Endothelial cell of umbilical vein (primary cell): ENCODE measurements at regions not wholly inside any gene's neighbourhood (a gene's known extent, or its start where the extent isn't known, plus 50 kb on each side); places are given as distances from the start of the nearest gene placed in this dataset.

ENCODE experiments used
- BruUV-seq: library from RNA; stranded (reverse); fragments of 400-500 nt; replicated peaks from 2 replicates; lab custom pipeline; 2021; lab: Mats Ljungman, UMichigan
- CTCF ChIA-PET: fragments of 300-600, 350-600 bp; sonication (Branson Sonifier 250); formaldehyde crosslinking; loops from one replicate; lab custom pipeline; 2021; ENCODE audit warnings: antibody characterized with exemption, inconsistent platforms; lab: Charles Lee
- POLR2A ChIA-PET: fragments of 300-600, 350-600 bp; sonication (Branson Sonifier 250); formaldehyde crosslinking; loops from one replicate; lab custom pipeline; 2021; ENCODE audit warnings: antibody characterized with exemption, inconsistent platforms; lab: Charles Lee
- DNase-seq: peaks from one replicate; pipeline ENCODE4 v3.0.0-alpha.2; 2011; ENCODE audit warnings: low read depth, low spot score
- FAIRE-seq: peaks from 2 replicates; lab custom pipeline; 2011; peaks lifted over from hg19 to GRCh38; lab: Jason Lieb, UNC
- H2AFZ ChIP-seq: 2 replicates; pipeline ENCODE4 v1.6.0; 2012; ENCODE audit warnings: low read depth, low read length, control low read depth, inconsistent platforms
- H3K27ac ChIP-seq: 2 replicates; pipeline ENCODE4 v1.5.1; 2011; ENCODE audit warnings: low read depth, mild to moderate bottlenecking, control low read depth, low read length, moderate library complexity; ENCODE audit not compliant: insufficient read depth
- H3K27me3 ChIP-seq, 2 experiments: 2 replicates each; pipeline versions ENCODE4 v1.6.0 to v1.6.1; 2011; ENCODE audit warnings: low read length in 2 of 2, mixed read lengths in 1 of 2; ENCODE audit not compliant: control insufficient read depth in 2 of 2, insufficient read depth in 2 of 2
- H3K36me3 ChIP-seq, 2 experiments: 2 replicates in 1 of 2; 3 replicates in 1 of 2; pipeline ENCODE4 v1.5.1; 2011; ENCODE audit warnings: low read length in 2 of 2, mild to moderate bottlenecking in 1 of 2, moderate library complexity in 1 of 2; ENCODE audit not compliant: control insufficient read depth in 2 of 2, insufficient read depth in 2 of 2; ENCODE audit errors: extremely low read depth in 1 of 2
- H3K4me1 ChIP-seq: 3 replicates; pipeline ENCODE4 v1.5.1; 2011; ENCODE audit warnings: mild to moderate bottlenecking, low read length; ENCODE audit not compliant: control insufficient read depth, insufficient read depth; ENCODE audit errors: extremely low read depth
- H3K4me2 ChIP-seq: 2 replicates; pipeline ENCODE4 v1.6.1; 2011; ENCODE audit warnings: low read length, control low read depth, mixed read lengths; ENCODE audit not compliant: insufficient read depth
- H3K4me3 ChIP-seq, 3 experiments: fragments of 200-600 bp in 1 of 3; sonication (generic), shearing (Covaris generic) in 1 of 3; replicated peaks in 1 of 3; 2 replicates each; pipeline ENCODE4 v1.5.1; 2011 to 2016; ENCODE audit warnings: control low read depth in 3 of 3, low read length in 3 of 3, mild to moderate bottlenecking in 2 of 3, inconsistent platforms in 1 of 3, low read depth in 1 of 3, moderate library complexity in 1 of 3; ENCODE audit not compliant: insufficient read depth in 1 of 3
- H3K79me2 ChIP-seq: 2 replicates; pipeline ENCODE4 v1.6.0; 2012; ENCODE audit warnings: low read length, inconsistent platforms; ENCODE audit not compliant: control insufficient read depth, insufficient read depth
- H3K9ac ChIP-seq: replicated peaks from 2 replicates; pipeline ENCODE3; 2011; ENCODE audit warnings: low read length, control low read depth; ENCODE audit not compliant: insufficient read depth; ENCODE audit errors: extremely low read depth
- H3K9me1 ChIP-seq: replicated peaks from 3 replicates; pipeline ENCODE4 v1.6.0; 2011; ENCODE audit warnings: mild to moderate bottlenecking, low read length; ENCODE audit not compliant: control insufficient read depth, insufficient read depth; ENCODE audit errors: extremely low read depth
- H3K9me3 ChIP-seq: replicated peaks from 2 replicates; pipeline ENCODE4 v1.5.1; 2012; ENCODE audit warnings: low read length, inconsistent platforms; ENCODE audit not compliant: control insufficient read depth, insufficient read depth
- H4K20me1 ChIP-seq: replicated peaks from 2 replicates; pipeline ENCODE3; 2011; ENCODE audit warnings: mild to moderate bottlenecking, low read length; ENCODE audit not compliant: control insufficient read depth, insufficient read depth; ENCODE audit errors: extremely low read depth
- CTCF ChIP-seq, 2 donors: IDR thresholded peaks; 1 replicate in 1 of 2; 2 replicates in 1 of 2; pipeline ENCODE4 v1.5.1; 2011; ENCODE audit warnings: low read length in 2 of 2, mild to moderate bottlenecking in 2 of 2, moderate library complexity in 2 of 2, control low read depth in 1 of 2, inconsistent platforms in 1 of 2, low read depth in 1 of 2; ENCODE audit not compliant: insufficient read depth in 1 of 2; ENCODE audit errors: extremely low read depth in 1 of 2
- EZH2 ChIP-seq: IDR thresholded peaks from 2 replicates; pipeline ENCODE4 v1.6.1; 2012; ENCODE audit warnings: borderline replicate concordance, low read depth, mild to moderate bottlenecking, moderate library complexity, low read length, inconsistent platforms; ENCODE audit not compliant: severe bottlenecking
- FOS ChIP-seq: IDR thresholded peaks from 2 replicates; pipeline ENCODE4 v1.6.1; 2011; ENCODE audit warnings: mild to moderate bottlenecking, low read length, moderate library complexity, borderline replicate concordance; ENCODE audit not compliant: insufficient read depth
- GATA2 ChIP-seq: IDR thresholded peaks from 2 replicates; pipeline ENCODE4 v1.7.0; 2011; ENCODE audit warnings: low read depth, mild to moderate bottlenecking, moderate library complexity, mixed read lengths, low read length; ENCODE audit not compliant: insufficient read length, insufficient read depth
- JUN ChIP-seq: IDR thresholded peaks from 2 replicates; pipeline ENCODE4 v1.6.1; 2011; ENCODE audit warnings: borderline replicate concordance, low read depth; ENCODE audit not compliant: insufficient read length, insufficient read depth
- MAX ChIP-seq: IDR thresholded peaks from 2 replicates; pipeline ENCODE4 v1.6.1; 2011; ENCODE audit not compliant: insufficient read depth, insufficient read length
- MYC ChIP-seq: IDR thresholded peaks from one replicate; pipeline ENCODE4 v1.6.1; 2011; ENCODE audit warnings: mild to moderate bottlenecking, low read depth, low read length
- POLR2A ChIP-seq: IDR thresholded peaks from 2 replicates; pipeline ENCODE4 v1.6.1; 2012; ENCODE audit warnings: low read depth, mild to moderate bottlenecking, control low read depth, low read length
- POLR2AphosphoS5 ChIP-seq: IDR thresholded peaks from 2 replicates; pipeline ENCODE4 v1.6.1; 2012; ENCODE audit warnings: low read depth, mild to moderate bottlenecking, control low read depth, low read length, moderate library complexity; ENCODE audit not compliant: insufficient read depth
- dilution Hi-C: fragments of 300-500 bp; cut with MboI; formaldehyde crosslinking; loops from one replicate; pipeline ENCODE4 v1.15.0; 2019; ENCODE audit warnings: low sequenced_read_pairs; ENCODE audit not compliant: extremely low pct_ligation_motif_present
- intact Hi-C: fragments of 100-400 bp; cut with micrococcal nuclease; formaldehyde crosslinking; loops from one replicate; pipeline ENCODE4 v1.10.0; 2022

- Histone ChIP-seq H2AFZ (no peak overlapping the region), H3K79me2 (no peaks in the 10 kb centered on the region), H3K27me3 (no peaks in the 10 kb centered on the region), H3K9me3 (no peaks in the 10 kb centered on the region), H3K4me3 (no peak overlapping the region), H3K9me1 (no peaks in the 10 kb centered on the region), H3K27ac (no peak overlapping the region), H4K20me1 (no peaks in the 10 kb centered on the region), H3K9ac (no peak overlapping the region), H3K36me3 (no peaks in the 10 kb centered on the region), H3K4me2 (no peak overlapping the region), H3K4me1 (no peaks in the 10 kb centered on the region)
- TF ChIP-seq FOS (no peak), POLR2AphosphoS5 (no peak), JUN (no peak), GATA2 (no peak), MAX (no peak), MYC (no peak), POLR2A (no peak), EZH2 (no peak), CTCF (IDR thresholded peaks at IDR 0.05; ENCODE audit: extremely low read depth in 1 of 2, insufficient read depth in 1 of 2, low read depth in 1 of 2, low read length in 2 of 2) (no peak)
- POLR2A ChIA-PET = no interaction called here
- BruUV-seq = no TSS peak
- FAIRE-seq (no peak), DNase-seq (no peak)
- intact Hi-C loops (no loop called here), dilution Hi-C loops (no loop called here)
- CTCF ChIA-PET = interaction anchor here (0.9 to 1.7 kb wide), 2 partner anchors 35 to 1020 kb away, joined by 3 to 5 read pairs; no protein-coding TSS in a partner anchor
Observed at GRCh38 chr21:16367079-16367478, 637.3 kb downstream of the USP25 start.
